ENCODE measurements at regions not wholly inside any gene's neighbourhood (a gene's known extent, or its start where the extent isn't known, plus 50 kb on each side); places are given as distances from the start of the nearest gene placed in this dataset.
"Not testable (repeated sequence)": the region's sequence is repeated elsewhere in the genome, so short reads cannot be mapped to it uniquely, and the experiment has no call there.

- WGBS, 2 donors = 49 to 78% methylated on average over 1 of the region's 1 CpG
- H3K9me3 ChIP-seq = no peaks in the 10 kb centered on the region
- H3K27me3 ChIP-seq = no peaks in the 10 kb centered on the region
- TF ChIP-seq CTCF (IDR thresholded peaks at IDR 0.05) = no peak
- no peak for TF ChIP-seq POLR2A (IDR thresholded peaks at IDR 0.05)
- H3K36me3 ChIP-seq (ENCODE audit: low read depth, missing control alignments) = no peaks in the 10 kb centered on the region
- H3K4me3 ChIP-seq = no peak overlapping the region
- no peak overlapping the region for H3K27ac ChIP-seq
- intact Hi-C loops (cut with DNase I; ENCODE audit: low total_unique reads) = no loop called here
- no peak for DNase-seq
- no peaks in the 10 kb centered on the region for H3K4me1 ChIP-seq
These were observed 375.9 kb upstream of the NAALADL2 start for GRCh38 chr3:174483254-174483653.

DNA sequence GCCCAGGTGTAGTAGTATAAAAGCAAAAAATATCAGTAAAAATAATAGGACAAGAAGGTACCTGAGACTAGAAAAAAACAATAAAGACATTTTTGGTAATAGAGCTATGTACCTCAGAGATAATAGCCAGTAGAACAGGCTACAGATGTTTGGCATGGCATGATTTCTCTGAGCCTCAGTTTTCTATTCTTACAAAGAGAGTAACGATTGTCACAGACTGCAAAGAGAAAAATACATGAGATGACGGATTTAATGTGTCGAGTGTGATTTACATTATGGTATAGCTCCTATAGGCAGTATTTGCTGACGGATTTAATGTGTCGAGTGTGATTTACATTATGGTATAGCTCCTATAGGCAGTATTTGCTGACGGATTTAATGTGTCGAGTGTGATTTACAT is 375.3 kb upstream of the NAALADL2 start:
- intact Hi-C loops (cut with DNase I; ENCODE audit: low total_unique reads); DNase-seq; H3K4me1 ChIP-seq; H3K4me3 ChIP-seq; H3K27me3 ChIP-seq; H3K9me3 ChIP-seq; H3K27ac ChIP-seq; H3K36me3 ChIP-seq (ENCODE audit: low read depth, missing control alignments): not testable (repeated sequence)
- 83 to 86% methylated on average over 7 of the region's 7 CpGs for WGBS, 2 donors

DNA sequence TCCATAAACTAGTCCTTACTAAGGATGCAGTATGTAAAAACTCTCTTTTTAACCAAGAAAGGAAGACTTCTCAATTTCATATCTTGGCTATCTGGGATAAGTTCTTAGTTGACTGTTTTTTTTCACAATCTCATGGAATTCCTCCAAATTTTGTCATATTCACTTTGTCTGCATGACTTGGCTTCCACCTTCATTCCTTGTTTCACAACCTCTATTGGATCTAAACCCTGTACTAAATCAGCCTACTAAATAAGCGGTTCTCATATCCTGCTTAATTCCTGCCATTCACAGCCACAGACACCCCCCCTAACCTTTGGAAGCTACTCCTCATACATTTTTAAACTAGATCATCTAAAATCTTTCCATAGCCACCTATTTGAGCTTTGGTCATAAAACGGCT is 370.6 kb upstream of the NAALADL2 start:
- H3K4me3 ChIP-seq = no peak overlapping the region
- intact Hi-C loops (cut with DNase I; ENCODE audit: low total_unique reads) = no loop called here
- no peaks in the 10 kb centered on the region for H3K9me3 ChIP-seq
- H3K27me3 ChIP-seq = no peaks in the 10 kb centered on the region
- no peaks in the 10 kb centered on the region for H3K4me1 ChIP-seq
- H3K36me3 ChIP-seq (ENCODE audit: low read depth, missing control alignments) = no peaks in the 10 kb centered on the region
- DNase-seq = no peak
- WGBS, 2 donors = 91 to 95% methylated on average over 2 of the region's 2 CpGs
- H3K27ac ChIP-seq = no peak overlapping the region
- TF ChIP-seq CTCF (IDR thresholded peaks at IDR 0.05) (no peak), POLR2A (IDR thresholded peaks at IDR 0.05) (no peak)

DNA sequence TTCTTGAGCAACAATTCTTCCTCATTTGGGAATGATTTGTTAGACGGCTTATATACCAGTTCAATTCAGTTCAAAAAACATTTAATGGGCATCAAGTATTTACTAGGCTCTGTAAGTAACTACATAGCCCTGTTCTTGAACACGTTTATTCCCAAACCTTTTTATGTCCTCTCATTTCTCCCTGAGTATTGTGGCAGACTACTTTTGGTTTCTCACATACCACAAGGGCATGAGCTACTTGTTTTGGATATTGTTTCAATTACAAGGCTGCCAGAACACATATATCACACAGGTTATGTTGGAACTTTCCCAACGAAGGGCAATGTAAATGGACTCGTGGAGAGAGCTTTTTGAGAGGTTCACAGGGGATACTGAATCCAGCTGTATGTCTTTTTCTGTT is 363.8 kb upstream of the NAALADL2 start:
- Histone ChIP-seq H3K27ac (no peak overlapping the region), H3K4me3 (no peak overlapping the region), H3K36me3 (ENCODE audit: low read depth, missing control alignments) (no peaks in the 10 kb centered on the region), H3K9me3 (no peaks in the 10 kb centered on the region), H3K4me1 (no peaks in the 10 kb centered on the region), H3K27me3 (no peaks in the 10 kb centered on the region)
- intact Hi-C loops (cut with DNase I; ENCODE audit: low total_unique reads) = no loop called here
- WGBS, 2 donors = 56 to 68% methylated on average over 4 of the region's 4 CpGs
- TF ChIP-seq POLR2A (IDR thresholded peaks at IDR 0.05) = no peak
- no peak for TF ChIP-seq CTCF (IDR thresholded peaks at IDR 0.05)
- DNase-seq = no peak

DNA sequence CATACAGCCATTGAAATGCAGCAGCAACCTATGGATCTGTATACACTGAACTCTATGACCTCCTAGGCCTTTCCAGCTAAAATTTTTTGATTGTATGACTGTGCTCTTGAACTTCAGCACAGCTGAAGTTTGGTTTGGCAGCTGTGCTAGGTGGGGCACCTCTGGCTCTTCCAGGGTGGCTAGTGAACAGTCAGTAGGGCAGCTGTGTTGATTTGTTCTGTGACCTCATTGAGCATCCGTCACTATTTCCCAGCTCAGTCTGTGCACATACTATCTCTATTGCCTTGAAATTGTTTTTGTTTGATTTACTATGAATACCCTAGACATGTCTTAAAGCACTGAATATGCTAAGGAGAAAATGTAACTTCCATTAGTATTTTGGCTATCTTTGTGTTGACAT is 363.2 kb upstream of the NAALADL2 start:
- Histone ChIP-seq H3K4me3 (no peak overlapping the region), H3K27me3 (no peaks in the 10 kb centered on the region), H3K36me3 (ENCODE audit: low read depth, missing control alignments) (no peaks in the 10 kb centered on the region), H3K4me1 (no peaks in the 10 kb centered on the region), H3K9me3 (no peaks in the 10 kb centered on the region), H3K27ac (no peak overlapping the region)
- 52 to 59% methylated on average over 1 of the region's 1 CpG for WGBS, 2 donors
- no peak for DNase-seq
- intact Hi-C loops (cut with DNase I; ENCODE audit: low total_unique reads) = no loop called here
- TF ChIP-seq POLR2A (IDR thresholded peaks at IDR 0.05) (no peak), CTCF (IDR thresholded peaks at IDR 0.05) (no peak)
